Limb (tissue), 2 donors: ENCODE measurements at regions not wholly inside any gene's neighbourhood (a gene's known extent, or its start where the extent isn't known, plus 50 kb on each side); places are given as distances from the start of the nearest gene placed in this dataset.
"Not testable (repeated sequence)": the region's sequence is repeated elsewhere in the genome, so short reads cannot be mapped to it uniquely, and the experiment has no call there.

Experiments used
- DNase-seq, 2 donors: peaks; one replicate each; pipeline ENCODE4 v3.0.0-alpha.2; 2016; ENCODE audit errors: extremely low spot score in 2 of 2

DNA sequence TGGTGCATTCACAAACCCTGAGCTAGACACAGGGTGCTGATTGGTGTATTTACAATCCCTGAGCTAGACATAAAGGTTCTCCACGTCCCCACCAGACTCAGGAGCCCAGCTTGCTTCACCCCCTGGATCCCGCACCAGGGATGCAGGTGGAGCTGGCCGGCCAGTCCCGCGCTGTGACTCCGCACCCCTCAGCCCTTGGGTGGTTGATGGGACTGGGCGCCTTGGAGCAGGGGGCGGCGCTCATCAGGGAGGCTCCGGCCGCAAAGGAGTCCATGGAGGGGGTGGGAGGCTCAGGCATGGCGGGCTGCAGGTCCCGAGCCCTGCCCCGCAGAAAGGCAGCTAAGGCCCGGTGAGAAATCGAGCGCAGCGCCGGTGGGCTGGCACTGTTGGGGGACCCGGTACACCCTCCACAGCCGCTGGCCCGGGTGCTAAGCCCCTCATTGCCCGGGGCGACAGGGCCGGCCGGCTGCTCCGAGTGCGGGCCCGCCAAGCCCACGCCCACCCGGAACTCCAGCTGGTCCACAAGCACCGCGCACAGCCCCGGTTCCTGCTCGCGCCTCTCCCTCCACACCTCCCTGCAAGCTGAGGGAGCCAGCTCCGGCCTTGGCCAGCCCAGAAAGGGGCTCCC is 167.6 kb downstream of the VEGFC start:
- not testable (repeated sequence) for DNase-seq

DNA sequence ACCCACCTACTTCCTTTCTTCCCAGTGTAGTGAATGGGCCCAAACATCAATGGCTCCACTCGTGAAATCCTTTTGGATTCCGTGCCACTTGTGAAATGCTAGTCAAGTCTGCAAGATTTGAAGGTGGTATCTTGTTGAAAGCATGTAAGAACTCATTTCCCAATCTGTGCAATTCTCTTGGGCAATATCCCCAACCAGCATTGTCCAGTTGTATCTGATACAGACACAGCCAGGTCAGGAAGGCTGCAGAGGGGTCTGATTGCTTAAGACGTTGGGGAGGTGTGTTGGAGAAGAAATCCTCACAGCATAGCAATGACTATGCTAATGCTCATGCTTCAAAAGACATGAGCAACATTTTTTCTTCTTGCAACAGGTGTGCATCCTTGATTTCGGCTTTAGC is 164.8 kb downstream of the VEGFC start:
- DNase-seq: no peak

DNA sequence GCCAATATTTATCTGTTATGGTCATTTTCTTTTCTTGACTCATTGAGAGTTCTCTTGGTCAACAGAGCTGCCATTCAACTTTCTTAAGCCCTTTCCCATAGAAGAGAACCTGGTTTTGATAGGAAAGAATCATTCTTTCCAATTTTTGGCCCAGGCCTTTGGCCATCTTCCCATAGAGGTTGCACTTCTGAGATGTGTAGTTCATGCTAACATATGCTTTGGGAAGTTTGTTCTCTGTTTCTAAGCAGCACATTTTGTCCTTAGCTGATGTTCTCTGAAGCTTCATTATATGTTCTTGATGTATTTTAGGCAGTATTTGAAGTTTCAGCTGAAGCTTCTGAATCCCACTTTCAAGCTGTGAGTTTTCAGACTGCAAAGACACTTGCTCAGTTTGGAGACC is 161.1 kb downstream of the VEGFC start:
- DNase-seq: no peak
